ENCODE measurements at regions not wholly inside any gene's neighbourhood (a gene's known extent, or its start where the extent isn't known, plus 50 kb on each side); places are given as distances from the start of the nearest gene placed in this dataset.

DNA sequence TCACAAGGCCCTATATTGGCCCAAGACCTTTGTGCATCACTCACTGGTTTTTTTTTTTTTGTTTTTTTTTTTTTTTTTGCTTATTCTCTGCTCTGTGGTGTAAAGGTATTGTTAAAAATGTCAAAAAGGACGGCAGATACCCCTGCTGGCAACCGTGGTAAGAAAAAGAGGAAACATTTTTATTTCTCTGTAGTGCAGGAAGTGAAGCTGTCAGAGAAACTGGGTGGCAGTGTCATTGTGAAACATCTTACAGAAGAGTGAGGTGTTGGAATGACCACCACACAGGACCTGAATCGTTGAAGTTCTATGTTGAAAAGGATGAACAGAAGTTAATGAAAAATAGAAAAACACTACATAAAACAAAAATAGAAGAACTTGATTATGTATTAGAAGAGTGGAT lies 346.4 kb downstream of the FGF9 start:
- Histone ChIP-seq H3K9me3 (ENCODE audit: low read length) (no peaks in the 10 kb centered on the region), H3K79me2 (ENCODE audit: low read length) (no peaks in the 10 kb centered on the region), H2AFZ (ENCODE audit: low read length) (no peak overlapping the region), H3K4me3 (ENCODE audit: low read length) (no peak overlapping the region), H3K27ac (ENCODE audit: low read length) (no peak overlapping the region), H3K9me2 (replicated peaks; ENCODE audit: low read length) (no peaks in the 10 kb centered on the region), H4K20me1 (ENCODE audit: low read length) (no peaks in the 10 kb centered on the region), H3K4me1 (ENCODE audit: insufficient read depth, low read length) (no peaks in the 10 kb centered on the region), H3K9ac (ENCODE audit: low read length) (no peak overlapping the region), H3K4me2 (ENCODE audit: low read length) (no peak overlapping the region), H3K36me3 (ENCODE audit: low read depth, low read length) (no peaks in the 10 kb centered on the region), H3K27me3 (ENCODE audit: low read length) (no peaks in the 10 kb centered on the region), H3F3A (ENCODE audit: low read length, unreplicated experiment) (no peaks in the 10 kb centered on the region)
- BruUV-seq (replicated peaks), result no TSS peak
- ChIA-PET POLR2A (ENCODE audit: unreplicated experiment) (no interaction called here), CTCF (no interaction called here)
- no peak for TF ChIP-seq EZH2 (IDR thresholded peaks at IDR 0.05; ENCODE audit: low read length, unreplicated experiment)
- intact Hi-C loops (cut with micrococcal nuclease), result no loop called here
- DNase-seq, result no peak
- ATAC-seq, result no peak

DNA sequence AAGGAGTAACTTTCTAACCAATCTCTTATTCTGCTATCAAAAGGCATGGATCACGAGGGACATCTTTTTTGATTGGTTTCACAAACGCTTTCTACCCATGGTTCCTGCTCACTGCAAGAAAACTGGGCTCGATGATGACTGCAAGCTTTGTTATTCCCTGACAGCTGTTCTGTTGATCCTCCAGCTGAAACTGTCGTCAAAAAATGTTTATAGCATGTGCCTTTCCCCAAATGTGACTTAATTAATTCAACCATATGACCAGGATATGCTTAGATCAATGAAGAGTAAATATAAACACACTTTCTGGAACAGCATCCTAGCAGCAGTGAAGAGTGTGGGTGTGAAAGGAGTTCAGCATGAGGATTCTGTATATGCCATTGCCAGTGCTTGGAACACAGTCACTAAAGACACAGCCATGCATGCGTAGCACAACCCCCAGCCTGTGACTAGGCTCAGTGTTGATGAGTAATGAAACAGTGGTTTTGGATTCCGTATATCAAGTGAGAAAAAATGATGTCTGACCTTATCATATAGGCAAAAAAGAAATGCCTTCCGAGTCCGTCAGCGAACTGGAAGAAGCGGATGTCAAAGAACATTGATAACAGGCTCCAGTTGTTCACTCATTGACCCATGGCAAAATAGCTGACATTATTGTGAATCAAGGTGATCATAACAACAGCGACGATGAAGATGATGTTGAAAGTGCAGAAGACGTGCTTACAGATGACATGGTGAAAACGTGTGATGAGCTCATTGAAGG lies 347.4 kb downstream of the FGF9 start:
- H4K20me1 ChIP-seq (ENCODE audit: low read length), result no peaks in the 10 kb centered on the region
- H3K79me2 ChIP-seq (ENCODE audit: low read length), result no peaks in the 10 kb centered on the region
- ATAC-seq (no peak), DNase-seq (no peak)
- no peaks in the 10 kb centered on the region for H3K9me3 ChIP-seq (ENCODE audit: low read length)
- H3K27me3 ChIP-seq (ENCODE audit: low read length), result no peaks in the 10 kb centered on the region
- no peaks in the 10 kb centered on the region for H3K9me2 ChIP-seq (replicated peaks; ENCODE audit: low read length)
- ChIA-PET CTCF (no interaction called here), POLR2A (ENCODE audit: unreplicated experiment) (no interaction called here)
- no peak overlapping the region for H2AFZ ChIP-seq (ENCODE audit: low read length)
- no peak overlapping the region for H3K9ac ChIP-seq (ENCODE audit: low read length)
- no peaks in the 10 kb centered on the region for H3K36me3 ChIP-seq (ENCODE audit: low read depth, low read length)
- H3K4me1 ChIP-seq (ENCODE audit: insufficient read depth, low read length), result no peaks in the 10 kb centered on the region
- no peak overlapping the region for H3K4me2 ChIP-seq (ENCODE audit: low read length)
- H3K4me3 ChIP-seq (ENCODE audit: low read length), result no peak overlapping the region
- TF ChIP-seq CTCF (conservative IDR thresholded peaks at IDR 0.05; ENCODE audit: low read depth, low read length) (no peak), EZH2phosphoT487 (IDR thresholded peaks at IDR 0.05; ENCODE audit: borderline replicate concordance, low read length) (no peak), EZH2 (IDR thresholded peaks at IDR 0.05; ENCODE audit: low read length, unreplicated experiment) (no peak)
- BruUV-seq (replicated peaks), result no TSS peak
- no peak overlapping the region for H3K27ac ChIP-seq (ENCODE audit: low read length)
- H3F3A ChIP-seq (ENCODE audit: low read length, unreplicated experiment), result no peaks in the 10 kb centered on the region
- intact Hi-C loops (cut with micrococcal nuclease), result no loop called here

- Histone ChIP-seq H3K79me2 (ENCODE audit: low read length) (no peaks in the 10 kb centered on the region), H3K9me2 (replicated peaks; ENCODE audit: low read length) (no peaks in the 10 kb centered on the region), H3K27ac (ENCODE audit: low read length) (no peak overlapping the region), H4K20me1 (ENCODE audit: low read length) (no peaks in the 10 kb centered on the region), H3K36me3 (ENCODE audit: low read depth, low read length) (no peaks in the 10 kb centered on the region), H3F3A (ENCODE audit: low read length, unreplicated experiment) (no peaks in the 10 kb centered on the region), H3K9me3 (ENCODE audit: low read length) (no peaks in the 10 kb centered on the region), H3K4me1 (ENCODE audit: insufficient read depth, low read length) (no peaks in the 10 kb centered on the region), H3K9ac (ENCODE audit: low read length) (no peak overlapping the region), H2AFZ (ENCODE audit: low read length) (no peak overlapping the region), H3K27me3 (ENCODE audit: low read length) (no peaks in the 10 kb centered on the region), H3K4me2 (ENCODE audit: low read length) (no peak overlapping the region), H3K4me3 (ENCODE audit: low read length) (no peak overlapping the region)
- intact Hi-C loops (cut with micrococcal nuclease), result no loop called here
- ATAC-seq (no peak), DNase-seq (no peak)
- ChIA-PET CTCF (no interaction called here), POLR2A (ENCODE audit: unreplicated experiment) (no interaction called here)
- TF ChIP-seq CTCF (conservative IDR thresholded peaks at IDR 0.05; ENCODE audit: low read depth, low read length) (no peak), EZH2 (IDR thresholded peaks at IDR 0.05; ENCODE audit: low read length, unreplicated experiment) (no peak), EZH2phosphoT487 (IDR thresholded peaks at IDR 0.05; ENCODE audit: borderline replicate concordance, low read length) (no peak)
- BruUV-seq (replicated peaks), result no TSS peak
Observed at GRCh38 chr13:22018836-22019210, 347.9 kb downstream of the FGF9 start.
